HEK293 (cell line): ENCODE measurements at regions not wholly inside any gene's neighbourhood (a gene's known extent, or its start where the extent isn't known, plus 50 kb on each side); places are given as distances from the start of the nearest gene placed in this dataset.
A peak's percentile ranks its signal among the peaks of the same experiment; 100 is the strongest.

Experiments
- GFI1B ChIP-seq: fragments of 450-650 bp; formaldehyde crosslinking; IDR thresholded peaks from 2 replicates; pipeline ENCODE4 v1.5.1; 2016; ENCODE audit warnings: missing biosample characterization, missing genetic modification characterization
- HOXD13 ChIP-seq: sonication (generic); formaldehyde crosslinking; IDR thresholded peaks from 2 replicates; pipeline ENCODE4 v1.8.0; 2022; ENCODE audit warnings: missing genetic modification reagents, borderline replicate concordance
- KLF17 ChIP-seq: fragments of 450-650 bp; formaldehyde crosslinking; IDR thresholded peaks from 2 replicates; pipeline ENCODE4 v1.5.1; 2016; ENCODE audit warnings: missing biosample characterization, missing genetic modification characterization
- YY2 ChIP-seq: fragments of 450-650 bp; formaldehyde crosslinking; IDR thresholded peaks from 2 replicates; pipeline ENCODE4 v1.5.1; 2016; ENCODE audit warnings: missing biosample characterization, missing genetic modification characterization
- ZBTB1 ChIP-seq: fragments of 450-650 bp; formaldehyde crosslinking; IDR thresholded peaks from 2 replicates; pipeline ENCODE4 v1.5.1; 2016; ENCODE audit warnings: missing biosample characterization, missing genetic modification characterization
- ZBTB11 ChIP-seq: fragments of 450-650 bp; formaldehyde crosslinking; conservative IDR thresholded peaks from 2 replicates; pipeline ENCODE4 v1.5.1; 2016; ENCODE audit warnings: low read depth, missing biosample characterization, missing genetic modification characterization
- ZNF175 ChIP-seq: fragments of 450-650 bp; formaldehyde crosslinking; IDR thresholded peaks from 2 replicates; pipeline ENCODE4 v1.5.1; 2016; ENCODE audit warnings: missing biosample characterization, missing genetic modification characterization
- ZNF701 ChIP-seq: fragments of 450-650 bp; formaldehyde crosslinking; IDR thresholded peaks from 2 replicates; pipeline ENCODE4 v1.5.1; 2016; ENCODE audit warnings: missing biosample characterization, missing genetic modification characterization
- ZNF791 ChIP-seq: fragments of 450-650 bp; formaldehyde crosslinking; IDR thresholded peaks from 2 replicates; pipeline ENCODE4 v1.5.1; 2016; ENCODE audit warnings: missing biosample characterization, missing genetic modification characterization
- ZSCAN16 ChIP-seq: fragments of 450-650 bp; formaldehyde crosslinking; IDR thresholded peaks from 2 replicates; pipeline ENCODE4 v1.5.1; 2016; ENCODE audit warnings: missing biosample characterization, missing genetic modification characterization
- ZSCAN18 ChIP-seq: fragments of 450-650 bp; formaldehyde crosslinking; IDR thresholded peaks from 2 replicates; pipeline ENCODE4 v1.5.1; 2016; ENCODE audit warnings: missing biosample characterization, missing genetic modification characterization
- TF ChIP-seq, protein P1 (sequence below): fragments of 450-650 bp; formaldehyde crosslinking; IDR thresholded peaks from 2 replicates; pipeline ENCODE4 v1.5.1; 2016; ENCODE audit warnings: missing biosample characterization, missing genetic modification characterization, borderline replicate concordance
- TF ChIP-seq, protein P2 (sequence below): fragments of 450-650 bp; formaldehyde crosslinking; IDR thresholded peaks from 2 replicates; pipeline ENCODE4 v1.5.0; 2017; ENCODE audit warnings: missing biosample characterization, missing genetic modification characterization, borderline replicate concordance
- TF ChIP-seq, protein P3 (sequence below): sonication (generic); formaldehyde crosslinking; IDR thresholded peaks from 2 replicates; pipeline ENCODE4 v1.8.1; 2022; ENCODE audit warnings: mild to moderate bottlenecking, moderate library complexity, missing genetic modification reagents
- TF ChIP-seq, protein P4 (sequence below): fragments of 450-650 bp; formaldehyde crosslinking; IDR thresholded peaks from 2 replicates; pipeline ENCODE4 v1.5.1; 2016; ENCODE audit warnings: missing biosample characterization, missing genetic modification characterization
- TF ChIP-seq, protein P5 (sequence below): fragments of 450-650 bp; formaldehyde crosslinking; IDR thresholded peaks from 2 replicates; pipeline ENCODE4 v1.5.1; 2017; ENCODE audit warnings: missing biosample characterization, missing genetic modification characterization

DNA sequence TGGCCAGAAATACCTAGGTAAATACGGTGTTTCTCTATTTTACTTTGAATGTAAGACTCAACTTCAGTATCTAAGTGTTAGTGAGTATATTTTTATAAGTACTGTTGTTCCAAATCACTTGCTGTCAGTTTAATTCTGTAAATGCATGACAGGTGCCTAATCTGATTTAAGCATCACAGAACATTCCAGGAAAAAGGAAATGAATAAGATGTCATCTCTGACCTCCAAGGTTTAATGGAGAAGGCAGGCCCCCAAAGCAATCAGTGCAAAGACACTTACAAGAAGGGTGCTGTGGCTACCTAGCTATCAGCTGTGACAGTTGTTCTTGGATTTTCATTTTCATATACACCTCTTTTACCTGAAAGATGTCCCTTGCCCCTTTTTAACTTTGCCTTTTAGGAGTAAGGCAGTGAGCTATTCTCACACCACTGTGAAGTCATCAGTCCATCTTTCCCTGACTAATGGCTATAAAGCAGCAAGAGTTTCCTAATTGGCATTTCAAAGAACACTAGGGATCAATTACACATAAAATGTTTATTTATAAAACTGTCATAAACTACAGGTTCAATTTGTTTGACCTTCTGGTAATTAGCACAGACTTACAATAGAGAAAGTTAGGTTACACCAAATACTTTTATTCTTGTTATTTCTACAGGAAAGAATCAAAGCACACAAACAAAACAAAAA, 427.6 kb downstream of the SPRY2 start (continued):
- TF ChIP-seq ZNF701 (tag by site-specific recombination) (no peak), ZNF791 (no peak), ZSCAN18 (tag by site-specific recombination) (no peak), KLF17 (tag by site-specific recombination) (no peak), GFI1B (0 out of 2 replicates have a peak, but pooled peaks have one; percentile 22), ZBTB11 (tag by site-specific recombination) (no peak), YY2 (no peak), ZNF175 (tag by site-specific recombination) (no peak), HOXD13 (CRISPR knock-in tag) (no peak), ZBTB1 (tag by site-specific recombination) (no peak), ZSCAN16 (tag by site-specific recombination) (no peak)
- TF ChIP-seq, protein P1, sequence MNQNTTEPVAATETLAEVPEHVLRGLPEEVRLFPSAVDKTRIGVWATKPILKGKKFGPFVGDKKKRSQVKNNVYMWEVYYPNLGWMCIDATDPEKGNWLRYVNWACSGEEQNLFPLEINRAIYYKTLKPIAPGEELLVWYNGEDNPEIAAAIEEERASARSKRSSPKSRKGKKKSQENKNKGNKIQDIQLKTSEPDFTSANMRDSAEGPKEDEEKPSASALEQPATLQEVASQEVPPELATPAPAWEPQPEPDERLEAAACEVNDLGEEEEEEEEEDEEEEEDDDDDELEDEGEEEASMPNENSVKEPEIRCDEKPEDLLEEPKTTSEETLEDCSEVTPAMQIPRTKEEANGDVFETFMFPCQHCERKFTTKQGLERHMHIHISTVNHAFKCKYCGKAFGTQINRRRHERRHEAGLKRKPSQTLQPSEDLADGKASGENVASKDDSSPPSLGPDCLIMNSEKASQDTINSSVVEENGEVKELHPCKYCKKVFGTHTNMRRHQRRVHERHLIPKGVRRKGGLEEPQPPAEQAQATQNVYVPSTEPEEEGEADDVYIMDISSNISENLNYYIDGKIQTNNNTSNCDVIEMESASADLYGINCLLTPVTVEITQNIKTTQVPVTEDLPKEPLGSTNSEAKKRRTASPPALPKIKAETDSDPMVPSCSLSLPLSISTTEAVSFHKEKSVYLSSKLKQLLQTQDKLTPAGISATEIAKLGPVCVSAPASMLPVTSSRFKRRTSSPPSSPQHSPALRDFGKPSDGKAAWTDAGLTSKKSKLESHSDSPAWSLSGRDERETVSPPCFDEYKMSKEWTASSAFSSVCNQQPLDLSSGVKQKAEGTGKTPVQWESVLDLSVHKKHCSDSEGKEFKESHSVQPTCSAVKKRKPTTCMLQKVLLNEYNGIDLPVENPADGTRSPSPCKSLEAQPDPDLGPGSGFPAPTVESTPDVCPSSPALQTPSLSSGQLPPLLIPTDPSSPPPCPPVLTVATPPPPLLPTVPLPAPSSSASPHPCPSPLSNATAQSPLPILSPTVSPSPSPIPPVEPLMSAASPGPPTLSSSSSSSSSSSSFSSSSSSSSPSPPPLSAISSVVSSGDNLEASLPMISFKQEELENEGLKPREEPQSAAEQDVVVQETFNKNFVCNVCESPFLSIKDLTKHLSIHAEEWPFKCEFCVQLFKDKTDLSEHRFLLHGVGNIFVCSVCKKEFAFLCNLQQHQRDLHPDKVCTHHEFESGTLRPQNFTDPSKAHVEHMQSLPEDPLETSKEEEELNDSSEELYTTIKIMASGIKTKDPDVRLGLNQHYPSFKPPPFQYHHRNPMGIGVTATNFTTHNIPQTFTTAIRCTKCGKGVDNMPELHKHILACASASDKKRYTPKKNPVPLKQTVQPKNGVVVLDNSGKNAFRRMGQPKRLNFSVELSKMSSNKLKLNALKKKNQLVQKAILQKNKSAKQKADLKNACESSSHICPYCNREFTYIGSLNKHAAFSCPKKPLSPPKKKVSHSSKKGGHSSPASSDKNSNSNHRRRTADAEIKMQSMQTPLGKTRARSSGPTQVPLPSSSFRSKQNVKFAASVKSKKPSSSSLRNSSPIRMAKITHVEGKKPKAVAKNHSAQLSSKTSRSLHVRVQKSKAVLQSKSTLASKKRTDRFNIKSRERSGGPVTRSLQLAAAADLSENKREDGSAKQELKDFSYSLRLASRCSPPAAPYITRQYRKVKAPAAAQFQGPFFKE (tag by site-specific recombination): no peak
- TF ChIP-seq, protein P2, sequence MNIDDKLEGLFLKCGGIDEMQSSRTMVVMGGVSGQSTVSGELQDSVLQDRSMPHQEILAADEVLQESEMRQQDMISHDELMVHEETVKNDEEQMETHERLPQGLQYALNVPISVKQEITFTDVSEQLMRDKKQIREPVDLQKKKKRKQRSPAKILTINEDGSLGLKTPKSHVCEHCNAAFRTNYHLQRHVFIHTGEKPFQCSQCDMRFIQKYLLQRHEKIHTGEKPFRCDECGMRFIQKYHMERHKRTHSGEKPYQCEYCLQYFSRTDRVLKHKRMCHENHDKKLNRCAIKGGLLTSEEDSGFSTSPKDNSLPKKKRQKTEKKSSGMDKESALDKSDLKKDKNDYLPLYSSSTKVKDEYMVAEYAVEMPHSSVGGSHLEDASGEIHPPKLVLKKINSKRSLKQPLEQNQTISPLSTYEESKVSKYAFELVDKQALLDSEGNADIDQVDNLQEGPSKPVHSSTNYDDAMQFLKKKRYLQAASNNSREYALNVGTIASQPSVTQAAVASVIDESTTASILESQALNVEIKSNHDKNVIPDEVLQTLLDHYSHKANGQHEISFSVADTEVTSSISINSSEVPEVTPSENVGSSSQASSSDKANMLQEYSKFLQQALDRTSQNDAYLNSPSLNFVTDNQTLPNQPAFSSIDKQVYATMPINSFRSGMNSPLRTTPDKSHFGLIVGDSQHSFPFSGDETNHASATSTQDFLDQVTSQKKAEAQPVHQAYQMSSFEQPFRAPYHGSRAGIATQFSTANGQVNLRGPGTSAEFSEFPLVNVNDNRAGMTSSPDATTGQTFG (tag by site-specific recombination): no peak
- TF ChIP-seq, protein P3, sequence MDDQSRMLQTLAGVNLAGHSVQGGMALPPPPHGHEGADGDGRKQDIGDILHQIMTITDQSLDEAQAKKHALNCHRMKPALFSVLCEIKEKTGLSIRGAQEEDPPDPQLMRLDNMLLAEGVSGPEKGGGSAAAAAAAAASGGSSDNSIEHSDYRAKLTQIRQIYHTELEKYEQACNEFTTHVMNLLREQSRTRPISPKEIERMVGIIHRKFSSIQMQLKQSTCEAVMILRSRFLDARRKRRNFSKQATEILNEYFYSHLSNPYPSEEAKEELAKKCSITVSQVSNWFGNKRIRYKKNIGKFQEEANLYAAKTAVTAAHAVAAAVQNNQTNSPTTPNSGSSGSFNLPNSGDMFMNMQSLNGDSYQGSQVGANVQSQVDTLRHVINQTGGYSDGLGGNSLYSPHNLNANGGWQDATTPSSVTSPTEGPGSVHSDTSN: no peak
- TF ChIP-seq, protein P4, sequence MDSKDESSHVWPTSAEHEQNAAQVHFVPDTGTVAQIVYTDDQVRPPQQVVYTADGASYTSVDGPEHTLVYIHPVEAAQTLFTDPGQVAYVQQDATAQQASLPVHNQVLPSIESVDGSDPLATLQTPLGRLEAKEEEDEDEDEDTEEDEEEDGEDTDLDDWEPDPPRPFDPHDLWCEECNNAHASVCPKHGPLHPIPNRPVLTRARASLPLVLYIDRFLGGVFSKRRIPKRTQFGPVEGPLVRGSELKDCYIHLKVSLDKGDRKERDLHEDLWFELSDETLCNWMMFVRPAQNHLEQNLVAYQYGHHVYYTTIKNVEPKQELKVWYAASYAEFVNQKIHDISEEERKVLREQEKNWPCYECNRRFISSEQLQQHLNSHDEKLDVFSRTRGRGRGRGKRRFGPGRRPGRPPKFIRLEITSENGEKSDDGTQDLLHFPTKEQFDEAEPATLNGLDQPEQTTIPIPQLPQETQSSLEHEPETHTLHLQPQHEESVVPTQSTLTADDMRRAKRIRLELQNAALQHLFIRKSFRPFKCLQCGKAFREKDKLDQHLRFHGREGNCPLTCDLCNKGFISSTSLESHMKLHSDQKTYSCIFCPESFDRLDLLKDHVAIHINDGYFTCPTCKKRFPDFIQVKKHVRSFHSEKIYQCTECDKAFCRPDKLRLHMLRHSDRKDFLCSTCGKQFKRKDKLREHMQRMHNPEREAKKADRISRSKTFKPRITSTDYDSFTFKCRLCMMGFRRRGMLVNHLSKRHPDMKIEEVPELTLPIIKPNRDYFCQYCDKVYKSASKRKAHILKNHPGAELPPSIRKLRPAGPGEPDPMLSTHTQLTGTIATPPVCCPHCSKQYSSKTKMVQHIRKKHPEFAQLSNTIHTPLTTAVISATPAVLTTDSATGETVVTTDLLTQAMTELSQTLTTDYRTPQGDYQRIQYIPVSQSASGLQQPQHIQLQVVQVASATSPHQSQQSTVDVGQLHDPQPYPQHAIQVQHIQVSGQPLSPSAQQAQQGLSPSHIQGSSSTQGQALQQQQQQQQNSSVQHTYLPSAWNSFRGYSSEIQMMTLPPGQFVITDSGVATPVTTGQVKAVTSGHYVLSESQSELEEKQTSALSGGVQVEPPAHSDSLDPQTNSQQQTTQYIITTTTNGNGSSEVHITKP (tag by site-specific recombination): no peak
- TF ChIP-seq, protein P5, sequence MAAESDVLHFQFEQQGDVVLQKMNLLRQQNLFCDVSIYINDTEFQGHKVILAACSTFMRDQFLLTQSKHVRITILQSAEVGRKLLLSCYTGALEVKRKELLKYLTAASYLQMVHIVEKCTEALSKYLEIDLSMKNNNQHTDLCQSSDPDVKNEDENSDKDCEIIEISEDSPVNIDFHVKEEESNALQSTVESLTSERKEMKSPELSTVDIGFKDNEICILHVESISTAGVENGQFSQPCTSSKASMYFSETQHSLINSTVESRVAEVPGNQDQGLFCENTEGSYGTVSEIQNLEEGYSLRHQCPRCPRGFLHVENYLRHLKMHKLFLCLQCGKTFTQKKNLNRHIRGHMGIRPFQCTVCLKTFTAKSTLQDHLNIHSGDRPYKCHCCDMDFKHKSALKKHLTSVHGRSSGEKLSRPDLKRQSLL: no peak
